ENCODE measurements at regions not wholly inside any gene's neighbourhood (a gene's known extent, or its start where the extent isn't known, plus 50 kb on each side); places are given as distances from the start of the nearest gene placed in this dataset.

DNA sequence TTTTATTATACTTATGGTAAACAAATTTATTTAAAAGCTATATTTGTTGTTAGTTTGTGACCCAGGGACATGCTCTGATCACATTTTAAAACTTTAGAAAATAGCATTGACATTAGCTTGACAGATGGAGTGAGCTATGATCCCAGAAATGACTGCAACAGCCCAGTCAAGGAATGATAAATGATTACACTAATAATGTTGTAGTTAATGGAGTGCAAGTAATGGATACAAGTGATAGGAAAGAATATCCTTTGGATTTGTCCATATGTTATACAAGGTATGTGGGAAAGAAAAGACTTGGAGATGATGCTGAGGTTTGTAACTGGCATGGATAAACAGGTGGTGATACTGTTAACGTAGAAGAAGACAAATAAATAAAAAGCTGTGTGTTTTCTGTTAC is 1908.7 kb downstream of the MRPL39 start:
- H3K4me2 ChIP-seq, result no peak overlapping the region
- no peak overlapping the region for H3K27ac ChIP-seq
- H3K4me1 ChIP-seq, result peaks cover 10% of the 10 kb centered on the region
- H3K9me3 ChIP-seq, result peaks cover 22% of the 10 kb centered on the region
- no peak for TF ChIP-seq Cebpa-rat (IDR thresholded peaks at IDR 0.05)
- 0 out of 2 replicates have a peak, but pooled peaks cover 5% of the 10 kb centered on the region for H3K36me3 ChIP-seq
- no peaks in the 10 kb centered on the region for H4K20me1 ChIP-seq
- no peak overlapping the region for H3K4me3 ChIP-seq
- H3K9ac ChIP-seq, result no peak overlapping the region
- no peaks in the 10 kb centered on the region for H3K27me3 ChIP-seq

DNA sequence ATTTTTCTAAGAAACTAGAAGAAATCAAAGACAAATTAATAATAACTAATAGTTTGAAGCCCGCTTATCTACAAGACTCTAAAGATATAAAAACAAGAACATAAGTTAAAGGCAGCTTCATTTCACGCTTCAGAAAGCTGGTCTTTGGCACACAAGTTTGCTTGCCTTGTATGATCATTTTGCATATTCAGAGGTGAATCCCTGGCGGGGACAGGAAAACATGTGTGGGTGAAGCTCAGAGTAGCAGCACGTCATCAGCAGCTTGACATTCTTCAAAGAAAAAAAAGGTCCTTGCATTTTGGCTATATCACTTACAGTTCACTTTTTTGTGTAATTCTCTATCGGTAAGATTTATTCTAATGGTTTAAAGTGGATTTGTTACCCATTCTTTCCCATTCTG is 1911.8 kb downstream of the MRPL39 start:
- Histone ChIP-seq H3K27ac (no peak overlapping the region), H3K9ac (no peak overlapping the region), H3K9me3 (peaks cover 16% of the 10 kb centered on the region), H3K36me3 (0 out of 2 replicates have a peak, but pooled peaks cover 5% of the 10 kb centered on the region), H4K20me1 (no peaks in the 10 kb centered on the region), H3K27me3 (no peaks in the 10 kb centered on the region), H3K4me1 (peaks cover 10% of the 10 kb centered on the region), H3K4me2 (peak overlapping the region; percentile 5; the same call in 1 of the 2 replicates), H3K4me3 (no peak overlapping the region)
- TF ChIP-seq Cebpa-rat (IDR thresholded peaks at IDR 0.05), result no peak

DNA sequence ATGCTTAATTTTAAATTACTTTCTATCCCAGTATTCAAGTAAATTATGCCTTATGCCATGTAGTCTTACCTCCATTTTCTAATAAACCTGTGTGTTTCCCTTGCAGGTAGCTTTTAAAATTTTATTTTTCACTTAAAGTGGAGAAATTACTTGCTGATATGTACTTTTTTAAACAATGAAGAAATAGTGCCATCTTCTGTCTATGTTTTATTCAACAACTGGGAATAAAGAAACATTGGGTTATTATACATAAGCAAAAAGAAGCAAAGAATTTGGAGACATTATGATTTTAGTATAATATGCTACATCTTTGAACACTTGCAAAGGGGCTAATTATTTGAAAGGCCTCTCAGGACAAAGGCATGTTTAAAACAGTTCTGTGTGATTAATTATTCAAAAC is 1912.9 kb downstream of the MRPL39 start:
- TF ChIP-seq Cebpa-rat (IDR thresholded peaks at IDR 0.05), result no peak
- Histone ChIP-seq H3K4me1 (peaks cover 10% of the 10 kb centered on the region), H3K27me3 (no peaks in the 10 kb centered on the region), H3K36me3 (no peaks in the 10 kb centered on the region), H3K4me2 (no peak overlapping the region), H3K9me3 (peaks cover 6% of the 10 kb centered on the region), H4K20me1 (no peaks in the 10 kb centered on the region), H3K9ac (no peak overlapping the region), H3K4me3 (no peak overlapping the region), H3K27ac (no peak overlapping the region)

- Histone ChIP-seq H3K4me1 (peaks cover 3% of the 10 kb centered on the region), H3K9me3 (no peaks in the 10 kb centered on the region), H3K9ac (no peak overlapping the region), H4K20me1 (no peaks in the 10 kb centered on the region), H3K4me2 (no peak overlapping the region), H3K36me3 (no peaks in the 10 kb centered on the region), H3K27ac (no peak overlapping the region), H3K4me3 (no peak overlapping the region), H3K27me3 (no peaks in the 10 kb centered on the region)
- TF ChIP-seq Cebpa-rat (IDR thresholded peaks at IDR 0.05), result no peak
These were observed 1917.0 kb downstream of the MRPL39 start for GRCh38 chr21:23690316-23690715.

- Histone ChIP-seq H3K27me3 (no peaks in the 10 kb centered on the region), H3K9me3 (no peaks in the 10 kb centered on the region), H3K4me2 (no peak overlapping the region), H3K36me3 (no peaks in the 10 kb centered on the region), H4K20me1 (no peaks in the 10 kb centered on the region), H3K27ac (no peak overlapping the region), H3K9ac (no peak overlapping the region), H3K4me1 (no peaks in the 10 kb centered on the region), H3K4me3 (no peak overlapping the region)
- no peak for TF ChIP-seq Cebpa-rat (IDR thresholded peaks at IDR 0.05)
These were observed 1920.4 kb downstream of the MRPL39 start for GRCh38 chr21:23686737-23687523.

GRCh38 chr21:23684431-23684830 is 1922.8 kb downstream of the MRPL39 start:
- Histone ChIP-seq H3K27me3 (no peaks in the 10 kb centered on the region), H3K9me3 (no peaks in the 10 kb centered on the region), H3K4me3 (no peak overlapping the region), H4K20me1 (no peaks in the 10 kb centered on the region), H3K27ac (no peak overlapping the region), H3K9ac (no peak overlapping the region), H3K4me1 (no peaks in the 10 kb centered on the region), H3K36me3 (no peaks in the 10 kb centered on the region), H3K4me2 (no peak overlapping the region)
- no peak for TF ChIP-seq Cebpa-rat (IDR thresholded peaks at IDR 0.05)

GRCh38 chr21:23664193-23664694 is 1943.0 kb downstream of the MRPL39 start:
- no peak overlapping the region for H3K4me2 ChIP-seq
- H3K9ac ChIP-seq, result no peak overlapping the region
- no peaks in the 10 kb centered on the region for H3K27me3 ChIP-seq
- TF ChIP-seq Cebpa-rat (IDR thresholded peaks at IDR 0.05), result no peak
- no peaks in the 10 kb centered on the region for H3K4me1 ChIP-seq
- H3K4me3 ChIP-seq, result no peak overlapping the region
- no peaks in the 10 kb centered on the region for H4K20me1 ChIP-seq
- no peak overlapping the region for H3K27ac ChIP-seq
- H3K9me3 ChIP-seq, result no peaks in the 10 kb centered on the region
- H3K36me3 ChIP-seq, result no peaks in the 10 kb centered on the region

DNA sequence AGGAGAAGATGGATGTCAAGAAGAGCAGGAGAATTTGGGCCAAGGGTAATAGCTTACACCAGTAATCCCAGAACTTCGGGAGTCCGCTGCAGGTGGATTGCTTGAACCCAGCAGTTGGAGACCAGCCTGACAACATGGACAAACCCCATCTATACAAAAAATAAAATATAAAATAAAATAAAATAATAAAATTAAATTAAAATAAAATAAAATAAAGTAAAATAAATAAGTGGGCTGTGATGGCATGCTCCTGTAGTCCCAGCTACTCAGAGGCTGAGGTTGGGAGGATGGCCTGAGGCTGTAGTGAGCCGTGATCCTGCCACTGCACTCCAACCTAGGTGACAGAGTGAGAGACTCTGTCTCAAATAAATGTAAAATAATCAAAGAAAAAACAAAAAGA is 1946.7 kb downstream of the MRPL39 start:
- Histone ChIP-seq H3K4me2 (no peak overlapping the region), H3K27ac (no peak overlapping the region), H3K36me3 (no peaks in the 10 kb centered on the region), H3K9ac (no peak overlapping the region), H4K20me1 (no peaks in the 10 kb centered on the region), H3K9me3 (no peaks in the 10 kb centered on the region), H3K4me3 (no peak overlapping the region), H3K27me3 (no peaks in the 10 kb centered on the region), H3K4me1 (no peaks in the 10 kb centered on the region)
- no peak for TF ChIP-seq Cebpa-rat (IDR thresholded peaks at IDR 0.05)

- H3K9ac ChIP-seq, result no peak overlapping the region
- no peak overlapping the region for H3K4me3 ChIP-seq
- H3K4me1 ChIP-seq, result no peaks in the 10 kb centered on the region
- H3K4me2 ChIP-seq, result no peak overlapping the region
- H3K36me3 ChIP-seq, result no peaks in the 10 kb centered on the region
- H3K9me3 ChIP-seq, result peaks cover 15% of the 10 kb centered on the region
- TF ChIP-seq Cebpa-rat (IDR thresholded peaks at IDR 0.05), result no peak
- no peak overlapping the region for H3K27ac ChIP-seq
- H3K27me3 ChIP-seq, result no peaks in the 10 kb centered on the region
- H4K20me1 ChIP-seq, result no peaks in the 10 kb centered on the region
These were observed 1962.5 kb downstream of the MRPL39 start for GRCh38 chr21:23644768-23645167.

GRCh38 chr21:23639721-23640120 is 1967.6 kb downstream of the MRPL39 start:
- Histone ChIP-seq H3K36me3 (no peaks in the 10 kb centered on the region), H3K4me2 (no peak overlapping the region), H4K20me1 (no peaks in the 10 kb centered on the region), H3K4me3 (no peak overlapping the region), H3K27me3 (no peaks in the 10 kb centered on the region), H3K27ac (no peak overlapping the region), H3K9me3 (no peaks in the 10 kb centered on the region), H3K9ac (no peak overlapping the region), H3K4me1 (no peaks in the 10 kb centered on the region)
- TF ChIP-seq Cebpa-rat (IDR thresholded peaks at IDR 0.05), result no peak
